Breast epithelium (tissue), 3 donors: ENCODE measurements at regions not wholly inside any gene's neighbourhood (a gene's known extent, or its start where the extent isn't known, plus 50 kb on each side); places are given as distances from the start of the nearest gene placed in this dataset.

ENCODE experiments used
- CTCF ChIP-seq, 3 donors: fragments of 450-650 bp; IDR thresholded peaks; one replicate each; pipeline ENCODE4 v1.5.1; 2016 to 2017; ENCODE audit warnings: antibody characterized with exemption in 3 of 3, mild to moderate bottlenecking in 3 of 3, moderate library complexity in 3 of 3
- POLR2A ChIP-seq: fragments of 450-650 bp; IDR thresholded peaks from one replicate; pipeline ENCODE4 v1.6.1; 2016; ENCODE audit warnings: antibody characterized with exemption, mild to moderate bottlenecking, moderate library complexity
- POLR2AphosphoS5 ChIP-seq, 3 donors: sonication (generic); formaldehyde crosslinking; IDR thresholded peaks; one replicate each; pipeline ENCODE4 v1.6.1; 2017; ENCODE audit warnings: antibody characterized with exemption in 3 of 3

DNA sequence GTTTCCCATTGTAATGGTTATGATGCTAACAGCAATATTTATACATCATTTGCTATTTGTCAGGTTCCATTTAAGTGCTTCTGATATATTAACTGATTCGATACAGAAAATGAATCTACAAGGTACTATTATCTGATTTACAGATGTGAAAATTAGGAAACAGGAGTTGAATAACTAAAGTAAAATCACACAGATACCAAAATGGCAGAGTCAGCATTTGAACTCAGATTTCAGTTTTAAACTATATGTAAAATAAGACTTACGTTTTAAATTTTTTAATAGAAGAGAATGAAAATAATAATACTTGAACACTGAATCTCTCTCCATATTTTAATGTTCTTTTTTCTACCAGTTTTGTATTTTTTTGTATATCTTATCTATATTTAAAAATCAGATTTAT lies 313.2 kb downstream of the MDFIC start:
- TF ChIP-seq CTCF (IDR thresholded peaks at IDR 0.05): no peak
- no peak for TF ChIP-seq POLR2A
- no peak for TF ChIP-seq POLR2AphosphoS5 (IDR thresholded peaks at IDR 0.05)
